ENCODE measurements at regions not wholly inside any gene's neighbourhood (a gene's known extent, or its start where the extent isn't known, plus 50 kb on each side); places are given as distances from the start of the nearest gene placed in this dataset.
A peak's percentile ranks its signal among the peaks of the same experiment; 100 is the strongest.
"Not testable (repeated sequence)": the region's sequence is repeated elsewhere in the genome, so short reads cannot be mapped to it uniquely, and the experiment has no call there.

DNA sequence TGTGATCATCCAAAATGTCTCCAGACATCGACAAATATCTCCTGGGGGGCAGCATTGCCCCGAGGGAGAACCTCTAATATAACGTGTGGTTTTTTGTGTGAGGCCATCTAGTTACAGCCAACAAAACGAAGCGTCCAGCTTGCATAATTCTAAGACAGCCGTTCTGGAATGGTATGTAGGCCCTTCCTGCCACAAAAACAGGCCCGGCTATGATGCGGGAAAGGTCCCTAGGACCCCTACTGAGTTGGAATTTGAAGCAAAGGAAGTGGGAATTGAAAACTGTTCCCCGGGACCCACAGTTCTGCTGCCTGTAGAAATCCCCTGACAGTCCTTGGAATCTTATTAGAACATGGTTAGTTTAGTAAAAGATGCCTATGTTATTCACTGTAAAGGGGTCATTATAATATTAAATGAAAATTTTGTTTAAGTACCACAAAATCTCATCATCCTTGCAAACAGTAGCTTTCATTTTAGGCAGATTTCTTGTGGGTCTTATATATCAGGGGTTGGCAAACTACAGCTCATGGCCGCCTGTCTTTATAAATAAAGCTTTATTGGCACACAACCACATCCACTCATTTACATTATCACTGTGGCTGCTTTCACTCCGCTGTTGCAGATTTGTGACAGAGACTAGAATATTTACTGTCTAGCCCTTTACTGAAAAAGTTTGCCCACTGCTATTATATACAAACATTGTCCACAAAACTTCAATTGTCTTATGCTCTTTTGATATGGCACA is 70.7 kb downstream of the MSX2 start:
- peak in 1 of 2 experiments; percentile 53 for DNase-seq (ENCODE audit: low read depth in 2 of 2)

DNA sequence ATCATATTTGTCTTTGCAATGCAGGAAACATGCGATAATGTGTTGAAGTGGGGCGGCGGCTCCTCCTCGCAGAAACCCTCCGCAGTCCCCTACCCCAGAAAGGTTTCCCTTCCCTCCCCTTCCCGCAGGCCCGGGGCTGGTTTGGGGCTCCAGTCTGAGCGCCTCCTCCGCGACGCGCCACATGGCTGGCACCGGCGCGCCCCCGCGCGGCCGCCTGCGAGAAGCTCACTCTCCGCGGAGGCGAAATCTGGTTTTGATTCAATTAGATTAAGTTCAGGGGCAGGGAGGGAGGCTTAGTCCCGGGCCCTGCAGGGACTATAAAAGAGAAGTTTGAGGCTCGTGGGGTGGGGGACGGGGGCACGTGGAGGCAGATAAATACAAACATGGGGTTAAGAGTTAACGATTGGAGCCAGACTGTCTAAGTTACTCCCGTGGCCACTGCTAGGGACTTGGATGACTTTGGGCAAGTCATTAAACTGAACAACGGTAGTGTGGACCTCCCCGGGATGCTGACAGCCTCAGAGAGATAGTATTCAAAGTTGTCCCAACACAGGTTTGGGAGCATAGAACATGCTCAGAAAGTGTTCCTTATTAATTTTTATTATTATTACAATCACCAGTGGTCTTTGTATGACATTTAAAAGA is 69.4 kb downstream of the MSX2 start:
- peak in 1 of 2 experiments; percentile 40 for DNase-seq (ENCODE audit: low read depth in 2 of 2)

DNA sequence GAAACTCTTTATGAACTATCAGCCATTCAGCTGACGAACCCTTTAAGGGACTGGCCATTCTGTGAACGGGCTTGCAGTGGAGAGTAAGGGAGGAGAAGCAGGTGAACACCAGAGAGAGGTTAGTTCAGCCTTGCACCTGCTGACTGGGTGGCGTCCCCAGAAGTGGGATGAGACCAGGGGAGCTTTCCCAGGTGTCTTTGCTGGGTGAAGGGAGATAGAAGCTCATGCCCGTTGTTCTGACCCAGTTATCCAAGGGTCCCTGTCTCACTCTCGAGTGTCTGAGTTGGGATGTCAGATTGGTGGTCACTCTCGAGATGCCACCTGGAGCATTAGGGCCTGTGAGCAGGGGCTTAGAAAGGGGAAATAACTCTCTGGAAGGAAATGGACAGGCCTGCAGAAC is 68.7 kb downstream of the MSX2 start:
- DNase-seq (ENCODE audit: low read depth in 2 of 2): no peak

DNA sequence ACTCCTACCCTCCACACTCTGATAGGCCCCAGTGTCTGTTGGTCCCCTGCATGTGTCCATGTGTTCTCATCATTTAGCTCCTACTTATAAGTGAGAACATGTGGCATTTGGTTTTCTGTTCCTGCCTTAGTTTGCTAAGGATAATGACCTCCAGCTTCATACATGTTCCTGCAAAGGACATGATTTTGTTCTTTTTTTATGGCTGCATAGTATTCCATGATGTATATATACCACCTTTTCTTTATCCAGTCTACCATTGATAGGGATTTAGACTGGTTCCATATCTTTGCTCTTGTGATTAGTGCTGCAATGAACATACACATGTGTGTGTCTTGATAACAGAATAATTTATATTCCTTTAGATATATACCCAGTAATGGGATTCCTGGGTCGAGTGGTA is 67.9 kb downstream of the MSX2 start:
- not testable (repeated sequence) for DNase-seq (ENCODE audit: low read depth in 2 of 2)

DNA sequence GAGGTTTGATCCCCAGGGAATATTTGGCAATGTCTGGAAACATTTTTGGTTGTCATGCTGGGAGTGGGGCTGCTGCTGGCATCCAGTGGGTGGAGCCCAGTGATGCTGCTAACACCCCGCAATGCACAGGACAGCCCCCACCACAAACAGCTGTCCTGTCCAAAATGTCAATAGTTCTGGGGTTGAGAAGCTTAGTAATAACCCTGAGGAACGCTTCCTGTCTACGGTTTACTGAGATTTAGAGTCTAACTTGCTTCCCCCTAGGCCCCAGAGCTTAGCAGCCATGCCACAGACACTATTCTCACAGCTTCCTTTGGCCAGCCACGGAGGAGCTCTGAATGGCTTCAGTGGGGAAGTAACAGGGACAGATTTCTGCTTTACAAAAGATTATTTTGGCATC is 66.5 kb downstream of the MSX2 start:
- no peak for DNase-seq (ENCODE audit: low read depth in 2 of 2)

DNA sequence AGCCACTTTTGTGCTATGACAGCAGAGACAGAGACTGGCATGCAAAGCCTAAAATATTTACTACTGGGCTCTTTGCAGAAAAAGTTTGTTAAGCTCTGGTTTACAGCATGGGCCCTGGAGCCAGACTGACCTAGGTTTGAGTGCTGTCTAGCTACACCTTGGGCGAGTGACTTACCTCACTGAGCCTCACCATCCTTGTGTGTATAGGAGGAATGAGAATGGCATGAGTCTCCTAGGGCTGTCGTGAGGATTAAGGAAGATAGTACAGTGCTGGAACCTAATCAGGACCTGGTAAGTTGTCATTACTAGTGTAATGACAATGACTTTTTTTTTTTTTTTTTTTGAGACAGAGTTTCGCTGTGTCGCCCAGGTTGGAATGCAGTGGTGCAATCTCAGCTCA is 65.2 kb downstream of the MSX2 start:
- DNase-seq (ENCODE audit: low read depth in 2 of 2): no peak

DNA sequence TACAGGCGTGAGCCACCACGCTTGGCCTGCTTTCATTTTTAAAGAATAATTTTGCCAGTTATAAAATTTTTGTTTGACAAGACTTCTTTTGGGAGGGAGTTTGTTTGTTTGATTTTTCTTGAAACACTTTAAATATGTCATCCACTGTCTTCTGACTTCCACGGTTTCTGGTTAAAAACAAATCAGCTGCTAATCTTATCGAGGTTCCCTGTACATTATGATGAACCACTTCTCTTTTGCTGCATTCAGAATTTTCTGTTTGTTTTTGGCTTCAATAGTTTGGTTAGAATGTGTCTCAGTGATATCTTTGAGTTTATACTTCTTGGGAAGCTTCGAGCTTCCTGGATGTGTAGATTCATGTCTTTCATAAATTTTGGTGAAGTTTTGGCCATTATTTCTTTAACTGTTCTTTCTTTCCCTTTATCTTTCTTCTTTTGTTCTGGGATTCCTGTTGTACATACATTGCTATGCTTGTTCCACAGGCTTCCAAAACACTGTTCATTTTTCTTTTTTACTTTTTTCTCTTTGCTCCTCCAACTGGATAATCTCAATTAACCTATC is 60.8 kb downstream of the MSX2 start:
- no peak for DNase-seq (ENCODE audit: low read depth in 2 of 2)
